BLaER1 (cell line): ENCODE measurements at regions not wholly inside any gene's neighbourhood (a gene's known extent, or its start where the extent isn't known, plus 50 kb on each side); places are given as distances from the start of the nearest gene placed in this dataset.
"Not testable (repeated sequence)": the region's sequence is repeated elsewhere in the genome, so short reads cannot be mapped to it uniquely, and the experiment has no call there.

Experiments used
- H3K27ac ChIP-seq: shearing (Covaris generic); formaldehyde crosslinking; 2 replicates; pipeline ENCODE4 v1.8.1; 2022
- H3K27me3 ChIP-seq: shearing (Covaris generic); formaldehyde crosslinking; 2 replicates; pipeline ENCODE4 v1.8.1; 2022
- H3K36me3 ChIP-seq: shearing (Covaris generic); formaldehyde crosslinking; 2 replicates; pipeline ENCODE4 v1.8.1; 2022
- H3K4me1 ChIP-seq: shearing (Covaris generic); formaldehyde crosslinking; 2 replicates; pipeline ENCODE4 v1.8.1; 2022
- H3K4me2 ChIP-seq: shearing (Covaris generic); formaldehyde crosslinking; 2 replicates; pipeline ENCODE4 v1.8.1; 2022
- H3K4me3 ChIP-seq: shearing (Covaris generic); formaldehyde crosslinking; 2 replicates; pipeline ENCODE4 v1.8.1; 2022
- H3K9ac ChIP-seq: shearing (Covaris generic); formaldehyde crosslinking; 2 replicates; pipeline ENCODE4 v1.8.1; 2022
- H3K9me3 ChIP-seq: shearing (Covaris generic); formaldehyde crosslinking; 2 replicates; pipeline ENCODE4 v1.8.1; 2022
- H4K20me1 ChIP-seq: shearing (Covaris generic); formaldehyde crosslinking; 2 replicates; pipeline ENCODE4 v1.8.1; 2022
- Cebpa-rat ChIP-seq: shearing (Covaris generic); IDR thresholded peaks from 2 replicates; pipeline ENCODE4 v1.8.1; 2022

DNA sequence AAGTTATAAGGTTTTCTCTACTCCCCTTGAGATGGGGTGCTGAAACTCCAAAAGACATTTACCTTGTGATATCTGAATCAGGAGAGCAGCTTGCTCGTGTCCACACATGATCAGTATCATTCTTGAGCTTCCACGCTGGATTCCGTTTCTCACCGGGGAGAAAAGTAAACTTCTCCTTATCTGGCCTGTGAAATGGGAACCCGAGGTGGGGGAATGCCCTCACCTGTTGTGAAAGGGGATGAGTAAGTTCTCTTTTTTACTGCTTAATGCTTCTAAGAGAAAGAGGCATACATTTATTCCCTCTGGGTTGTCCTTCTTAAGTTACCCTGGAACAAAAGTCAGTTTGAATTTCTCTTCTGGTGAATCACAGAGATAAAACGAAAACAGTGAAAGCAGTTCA, 440.5 kb upstream of the ADAMTS9 start:
- H3K27ac ChIP-seq: no peak overlapping the region
- H3K9me3 ChIP-seq: no peaks in the 10 kb centered on the region
- no peak overlapping the region for H3K4me3 ChIP-seq
- H4K20me1 ChIP-seq: no peaks in the 10 kb centered on the region
- no peaks in the 10 kb centered on the region for H3K36me3 ChIP-seq
- TF ChIP-seq Cebpa-rat: no peak
- no peaks in the 10 kb centered on the region for H3K4me1 ChIP-seq
- H3K4me2 ChIP-seq: no peak overlapping the region
- no peaks in the 10 kb centered on the region for H3K27me3 ChIP-seq
- no peak overlapping the region for H3K9ac ChIP-seq

GRCh38 chr3:65126527-65127410, 439.0 kb upstream of the ADAMTS9 start:
- H3K4me1 ChIP-seq: no peaks in the 10 kb centered on the region
- H3K36me3 ChIP-seq: no peaks in the 10 kb centered on the region
- H3K27me3 ChIP-seq: no peaks in the 10 kb centered on the region
- no peak overlapping the region for H3K9ac ChIP-seq
- no peaks in the 10 kb centered on the region for H4K20me1 ChIP-seq
- no peaks in the 10 kb centered on the region for H3K9me3 ChIP-seq
- H3K4me3 ChIP-seq: no peak overlapping the region
- no peak for TF ChIP-seq Cebpa-rat
- no peak overlapping the region for H3K27ac ChIP-seq
- no peak overlapping the region for H3K4me2 ChIP-seq

GRCh38 chr3:65120156-65120555, 432.4 kb upstream of the ADAMTS9 start:
- not testable (repeated sequence) for H4K20me1 ChIP-seq, H3K4me1 ChIP-seq, H3K9ac ChIP-seq

GRCh38 chr3:65118912-65119499, 431.2 kb upstream of the ADAMTS9 start:
- H3K9ac ChIP-seq: no peak overlapping the region
- H3K4me2 ChIP-seq: no peak overlapping the region
- peak; percentile 58; the same call in 1 of the 2 replicates for TF ChIP-seq Cebpa-rat
- no peaks in the 10 kb centered on the region for H3K27me3 ChIP-seq
- no peak overlapping the region for H3K4me3 ChIP-seq
- no peak overlapping the region for H3K27ac ChIP-seq
- no peaks in the 10 kb centered on the region for H4K20me1 ChIP-seq
- no peaks in the 10 kb centered on the region for H3K36me3 ChIP-seq
- H3K4me1 ChIP-seq: no peaks in the 10 kb centered on the region
- peaks cover 15% of the 10 kb centered on the region for H3K9me3 ChIP-seq

More at GRCh38 chr3:65120156-65120555, 432.4 kb upstream of the ADAMTS9 start:
- H3K4me3 ChIP-seq, H3K36me3 ChIP-seq, H3K4me2 ChIP-seq, H3K27ac ChIP-seq, H3K27me3 ChIP-seq: not testable (repeated sequence)
- H3K9me3 ChIP-seq: peaks cover 15% of the 10 kb centered on the region

- no peak for TF ChIP-seq Cebpa-rat
- Histone ChIP-seq H3K36me3 (no peaks in the 10 kb centered on the region), H3K9ac (no peak overlapping the region)
These were observed 426.2 kb upstream of the ADAMTS9 start for GRCh38 chr3:65114041-65114440.

GRCh38 chr3:65112751-65113300, 425.0 kb upstream of the ADAMTS9 start:
- Histone ChIP-seq H3K9me3 (no peaks in the 10 kb centered on the region), H4K20me1 (no peaks in the 10 kb centered on the region), H3K4me2 (no peak overlapping the region), H3K9ac (no peak overlapping the region), H3K27me3 (no peaks in the 10 kb centered on the region), H3K4me1 (no peaks in the 10 kb centered on the region), H3K27ac (no peak overlapping the region), H3K4me3 (no peak overlapping the region), H3K36me3 (no peaks in the 10 kb centered on the region)
- no peak for TF ChIP-seq Cebpa-rat

More at GRCh38 chr3:65114041-65114440, 426.2 kb upstream of the ADAMTS9 start:
- no peaks in the 10 kb centered on the region for H4K20me1 ChIP-seq
- H3K4me2 ChIP-seq: no peak overlapping the region
- no peak overlapping the region for H3K4me3 ChIP-seq
- no peaks in the 10 kb centered on the region for H3K4me1 ChIP-seq
- H3K9me3 ChIP-seq: no peaks in the 10 kb centered on the region
- no peaks in the 10 kb centered on the region for H3K27me3 ChIP-seq
- H3K27ac ChIP-seq: no peak overlapping the region

GRCh38 chr3:65110661-65111060, 422.9 kb upstream of the ADAMTS9 start:
- Histone ChIP-seq H3K27me3 (no peaks in the 10 kb centered on the region), H3K4me3 (no peak overlapping the region), H3K36me3 (no peaks in the 10 kb centered on the region), H3K27ac (no peak overlapping the region), H3K4me1 (no peaks in the 10 kb centered on the region), H3K9ac (no peak overlapping the region), H3K4me2 (no peak overlapping the region), H3K9me3 (no peaks in the 10 kb centered on the region), H4K20me1 (no peaks in the 10 kb centered on the region)
- no peak for TF ChIP-seq Cebpa-rat

- H3K9me3 ChIP-seq: no peaks in the 10 kb centered on the region
- no peaks in the 10 kb centered on the region for H3K36me3 ChIP-seq
- TF ChIP-seq Cebpa-rat: no peak
- no peaks in the 10 kb centered on the region for H4K20me1 ChIP-seq
- H3K4me2 ChIP-seq: no peak overlapping the region
- H3K27ac ChIP-seq: no peak overlapping the region
- no peak overlapping the region for H3K4me3 ChIP-seq
- H3K27me3 ChIP-seq: no peaks in the 10 kb centered on the region
- no peak overlapping the region for H3K9ac ChIP-seq
- H3K4me1 ChIP-seq: no peaks in the 10 kb centered on the region
These were observed 422.2 kb upstream of the ADAMTS9 start for GRCh38 chr3:65109966-65110500.

- Histone ChIP-seq H3K4me2 (no peak overlapping the region), H3K36me3 (no peaks in the 10 kb centered on the region), H3K4me3 (no peak overlapping the region), H3K4me1 (no peaks in the 10 kb centered on the region), H3K27me3 (no peaks in the 10 kb centered on the region), H3K9me3 (no peaks in the 10 kb centered on the region), H3K27ac (no peak overlapping the region), H4K20me1 (no peaks in the 10 kb centered on the region), H3K9ac (no peak overlapping the region)
- TF ChIP-seq Cebpa-rat: no peak
These were observed 419.4 kb upstream of the ADAMTS9 start for GRCh38 chr3:65107174-65107573.

GRCh38 chr3:65101450-65101849, 413.6 kb upstream of the ADAMTS9 start:
- H3K27ac ChIP-seq: no peak overlapping the region
- no peaks in the 10 kb centered on the region for H3K27me3 ChIP-seq
- H3K4me2 ChIP-seq: no peak overlapping the region
- no peaks in the 10 kb centered on the region for H3K36me3 ChIP-seq
- H3K4me3 ChIP-seq: no peak overlapping the region
- no peak overlapping the region for H3K9ac ChIP-seq
- H3K4me1 ChIP-seq: no peaks in the 10 kb centered on the region
- no peaks in the 10 kb centered on the region for H4K20me1 ChIP-seq
- no peaks in the 10 kb centered on the region for H3K9me3 ChIP-seq
- TF ChIP-seq Cebpa-rat: no peak
